HG03432 (cell line): ENCODE measurements at regions not wholly inside any gene's neighbourhood (a gene's known extent, or its start where the extent isn't known, plus 50 kb on each side); places are given as distances from the start of the nearest gene placed in this dataset.

Experiments
- ATAC-seq: cut with Tn5 transposase; IDR thresholded peaks from one replicate; pipeline ENCODE4 v1.9.1; 2021; ENCODE audit warnings: mild to moderate bottlenecking, moderate library complexity; ENCODE audit not compliant: unreplicated experiment

- ATAC-seq, result no peak
Measured at GRCh38 chr14:85390236-85390635, 139.7 kb upstream of the FLRT2 start.

GRCh38 chr14:85391455-85391854 lies 138.5 kb upstream of the FLRT2 start:
- ATAC-seq, result no peak

- ATAC-seq, result no peak
Measured at GRCh38 chr14:85391892-85392291, 138.1 kb upstream of the FLRT2 start.

GRCh38 chr14:85399186-85399585 lies 130.8 kb upstream of the FLRT2 start:
- ATAC-seq, result no peak

- no peak for ATAC-seq
Measured at GRCh38 chr14:85400678-85401077, 129.3 kb upstream of the FLRT2 start.

- no peak for ATAC-seq
Measured at GRCh38 chr14:85401384-85401783, 128.6 kb upstream of the FLRT2 start.

- no peak for ATAC-seq
Measured at GRCh38 chr14:85402569-85403162, 127.3 kb upstream of the FLRT2 start.

- ATAC-seq, result no peak
Measured at GRCh38 chr14:85409481-85410210, 120.3 kb upstream of the FLRT2 start.

- no peak for ATAC-seq
Measured at GRCh38 chr14:85412756-85413155, 117.2 kb upstream of the FLRT2 start.

- no peak for ATAC-seq
Measured at GRCh38 chr14:85413836-85414526, 116.0 kb upstream of the FLRT2 start.

GRCh38 chr14:85415015-85415712 lies 114.8 kb upstream of the FLRT2 start:
- ATAC-seq, result no peak

- no peak for ATAC-seq
Measured at GRCh38 chr14:85416771-85417170, 113.2 kb upstream of the FLRT2 start.

GRCh38 chr14:85417396-85417795 lies 112.5 kb upstream of the FLRT2 start:
- no peak for ATAC-seq

- no peak for ATAC-seq
Measured at GRCh38 chr14:85418721-85419120, 111.2 kb upstream of the FLRT2 start.

GRCh38 chr14:85420278-85420677 lies 109.7 kb upstream of the FLRT2 start:
- ATAC-seq, result no peak

- ATAC-seq, result no peak
Measured at GRCh38 chr14:85420707-85421106, 109.2 kb upstream of the FLRT2 start.

- no peak for ATAC-seq
Measured at GRCh38 chr14:85421186-85421877, 108.6 kb upstream of the FLRT2 start.

GRCh38 chr14:85423889-85424288 lies 106.1 kb upstream of the FLRT2 start:
- no peak for ATAC-seq

GRCh38 chr14:85425507-85425906 lies 104.4 kb upstream of the FLRT2 start:
- no peak for ATAC-seq

GRCh38 chr14:85426068-85426935 lies 103.6 kb upstream of the FLRT2 start:
- ATAC-seq, result no peak
